Mammary epithelial cell (primary cell): ENCODE measurements at regions not wholly inside any gene's neighbourhood (a gene's known extent, or its start where the extent isn't known, plus 50 kb on each side); places are given as distances from the start of the nearest gene placed in this dataset.

Experiments used
- CTCF ChIP-seq, 2 donors: IDR thresholded peaks in 1 of 2; conservative IDR thresholded peaks in 1 of 2; 2 replicates each; pipeline ENCODE4 v1.5.1; 2011 to 2012; ENCODE audit warnings: inconsistent platforms in 2 of 2, low read length in 2 of 2, mild to moderate bottlenecking in 2 of 2, control low read depth in 1 of 2, low read depth in 1 of 2; ENCODE audit not compliant: insufficient read depth in 1 of 2; ENCODE audit errors: extremely low read depth in 1 of 2
- EZH2 ChIP-seq: IDR thresholded peaks from 2 replicates; pipeline ENCODE4 v1.6.1; 2012; ENCODE audit warnings: low read length, inconsistent platforms, borderline replicate concordance

GRCh38 chr4:178311997-178312396 lies 869.8 kb upstream of the AGA start:
- TF ChIP-seq CTCF (conservative IDR thresholded peaks at IDR 0.05 in 1 of 2, IDR thresholded peaks at IDR 0.05 in 1 of 2; ENCODE audit: extremely low read depth in 1 of 2, insufficient read depth in 1 of 2, low read depth in 1 of 2, low read length in 2 of 2) (no peak), EZH2 (no peak)
